Activated T-helper 2 cell treated with anti-CD3 and anti-CD28 coated beads, Interferon-gamma antibody, Interleukin-2, Interleukin-4, amounts not matched to agents 10 μg/mL and 5 μg/mL and 100 μg/mL, durations not matched to agents 14 hours and 24 hours and 36 hours (primary cell): ENCODE measurements at regions not wholly inside any gene's neighbourhood (a gene's known extent, or its start where the extent isn't known, plus 50 kb on each side); places are given as distances from the start of the nearest gene placed in this dataset.

ENCODE experiments used
- DNase-seq: peaks from one replicate; pipeline ENCODE4 v3.0.0; 2021; ENCODE audit warnings: low spot score
- H3K27ac Mint-ChIP-seq: one replicate; pipeline ENCODE4 v1.8.0; 2021; ENCODE audit warnings: mixed read lengths
- H3K27me3 Mint-ChIP-seq: one replicate; pipeline ENCODE4 v1.8.0; 2021; ENCODE audit warnings: low read depth, mixed read lengths
- H3K36me3 Mint-ChIP-seq: one replicate; pipeline ENCODE4 v1.8.0; 2021; ENCODE audit warnings: low read depth, mixed read lengths
- H3K4me1 Mint-ChIP-seq: one replicate; pipeline ENCODE4 v1.8.0; 2021; ENCODE audit warnings: low read depth, mixed read lengths
- H3K4me3 Mint-ChIP-seq: one replicate; pipeline ENCODE4 v1.8.0; 2021; ENCODE audit warnings: low read depth, mild to moderate bottlenecking, moderate library complexity, mixed read lengths
- H3K9me3 Mint-ChIP-seq: one replicate; pipeline ENCODE4 v1.8.0; 2021; ENCODE audit warnings: mixed read lengths
- intact Hi-C: fragments of 100-400 bp; cut with micrococcal nuclease; formaldehyde crosslinking; loops from one replicate; pipeline ENCODE4 v1.15.1; 2023

DNA sequence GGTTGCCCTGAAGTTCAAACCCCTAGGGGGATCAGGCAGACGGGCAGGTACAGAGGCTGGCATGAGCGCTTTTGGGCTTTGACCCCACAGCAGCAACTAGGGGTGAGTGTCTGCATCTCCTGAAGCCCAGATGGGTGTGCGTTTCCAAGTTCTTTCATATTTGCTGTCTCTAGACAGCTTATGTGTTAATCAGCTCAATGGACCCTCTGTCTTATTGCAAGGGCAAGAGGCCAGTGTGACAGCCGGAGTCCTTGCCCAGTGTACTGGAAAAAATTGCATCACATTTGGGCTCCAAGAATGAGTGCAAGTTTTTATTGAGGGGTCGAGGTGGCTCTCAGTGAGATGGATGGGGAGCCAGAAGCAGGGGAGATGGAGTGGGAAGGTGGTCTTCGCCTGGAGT lies 1863.7 kb upstream of the RAG2 start:
- no peaks in the 10 kb centered on the region for H3K36me3 Mint-ChIP-seq
- H3K27me3 Mint-ChIP-seq = no peaks in the 10 kb centered on the region
- peaks cover 41% of the 10 kb centered on the region for H3K9me3 Mint-ChIP-seq
- no peak overlapping the region for H3K4me3 Mint-ChIP-seq
- DNase-seq = no peak
- no peak overlapping the region for H3K27ac Mint-ChIP-seq
- intact Hi-C loops = no loop called here
- no peaks in the 10 kb centered on the region for H3K4me1 Mint-ChIP-seq

DNA sequence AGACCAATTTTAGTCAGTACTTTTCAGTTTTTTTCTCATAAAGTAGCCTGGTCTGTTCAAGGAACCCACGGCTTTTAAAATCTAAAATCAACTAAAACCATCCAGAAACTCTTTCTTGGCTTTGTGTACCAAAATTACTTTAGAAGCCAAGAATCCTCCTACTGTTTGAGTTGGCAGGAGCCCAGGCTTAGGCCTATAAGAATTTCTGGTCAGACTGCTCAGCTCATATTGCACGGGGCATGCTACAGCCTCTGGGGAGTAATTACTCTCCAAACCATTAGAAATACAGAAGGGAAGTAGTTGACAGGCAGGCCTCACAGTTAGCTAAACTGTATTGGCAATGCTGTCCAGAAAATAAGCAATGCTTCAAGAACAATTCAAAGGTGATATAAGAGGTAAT lies 1862.9 kb upstream of the RAG2 start:
- no peaks in the 10 kb centered on the region for H3K36me3 Mint-ChIP-seq

DNA sequence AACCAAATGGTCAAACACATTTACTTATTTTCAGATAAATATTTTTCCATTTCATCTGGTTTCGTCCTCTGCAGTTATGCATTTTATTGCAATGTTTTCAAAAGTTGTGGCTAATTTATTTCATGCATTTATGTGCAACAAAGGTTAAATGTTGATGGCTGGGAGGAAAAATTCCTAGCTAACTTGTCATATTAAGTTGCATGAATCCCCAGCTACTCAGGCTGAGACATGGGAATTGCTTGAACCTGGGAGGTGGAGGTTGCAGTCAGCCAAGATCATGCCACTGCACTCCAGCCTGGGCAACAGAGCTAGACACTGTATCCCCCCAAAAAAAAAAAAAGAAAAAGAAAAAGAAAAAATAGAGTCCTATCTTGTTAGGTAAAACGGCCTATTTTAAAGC lies 1862.4 kb upstream of the RAG2 start:
- H3K36me3 Mint-ChIP-seq = no peaks in the 10 kb centered on the region
- H3K9me3 Mint-ChIP-seq = peaks cover 39% of the 10 kb centered on the region
- H3K27me3 Mint-ChIP-seq = no peaks in the 10 kb centered on the region
- intact Hi-C loops = no loop called here
- no peak overlapping the region for H3K27ac Mint-ChIP-seq
- no peak overlapping the region for H3K4me3 Mint-ChIP-seq
- DNase-seq = no peak
- H3K4me1 Mint-ChIP-seq = no peaks in the 10 kb centered on the region

More for the DNA sequence above, 1862.9 kb upstream of the RAG2 start:
- Mint-ChIP-seq H3K27me3 (no peaks in the 10 kb centered on the region), H3K27ac (no peak overlapping the region), H3K4me3 (no peak overlapping the region), H3K9me3 (peaks cover 41% of the 10 kb centered on the region), H3K4me1 (no peaks in the 10 kb centered on the region)
- DNase-seq = no peak
- intact Hi-C loops = no loop called here

DNA sequence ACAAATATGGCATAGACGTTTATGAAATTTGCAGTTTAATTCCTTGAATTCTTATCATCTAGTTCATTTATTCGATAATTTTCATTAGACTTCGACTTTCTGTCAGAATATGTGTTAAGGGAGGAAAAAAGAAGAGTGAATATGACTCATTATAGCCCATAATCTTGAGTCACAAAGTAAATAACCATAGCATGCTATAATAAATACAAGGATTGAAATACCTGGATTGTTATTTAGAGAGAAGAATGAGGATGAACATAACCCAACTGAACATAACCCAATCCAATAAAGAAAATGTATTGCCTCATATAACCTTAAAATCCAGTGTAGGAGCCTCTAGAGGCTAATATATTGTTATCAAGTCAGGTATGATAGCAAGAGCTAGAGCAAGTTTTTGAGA lies 1858.3 kb upstream of the RAG2 start:
- H3K27me3 Mint-ChIP-seq = no peaks in the 10 kb centered on the region
- no peak for DNase-seq
- H3K9me3 Mint-ChIP-seq = peaks cover 38% of the 10 kb centered on the region
- no peaks in the 10 kb centered on the region for H3K36me3 Mint-ChIP-seq
- intact Hi-C loops = no loop called here
- no peak overlapping the region for H3K4me3 Mint-ChIP-seq
- no peaks in the 10 kb centered on the region for H3K4me1 Mint-ChIP-seq
- no peak overlapping the region for H3K27ac Mint-ChIP-seq

DNA sequence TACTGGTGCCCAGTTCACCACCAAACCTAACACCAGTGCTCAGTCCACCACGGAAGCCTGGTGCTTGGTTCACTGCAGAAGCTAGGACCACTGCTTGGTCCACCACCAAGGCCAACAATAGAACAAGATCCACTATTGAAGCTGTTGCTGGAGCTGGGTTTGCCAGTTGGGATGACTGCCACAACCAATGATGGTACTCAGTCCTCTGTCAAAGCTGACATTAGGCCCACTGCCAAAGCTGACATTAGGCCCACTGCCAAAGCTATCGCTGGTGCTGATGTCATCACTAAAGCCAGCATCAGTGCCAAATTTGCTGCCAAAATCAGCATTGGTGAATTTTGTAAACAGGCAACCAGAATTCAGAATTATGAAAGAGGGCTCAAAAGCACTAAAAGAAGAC lies 1850.2 kb upstream of the RAG2 start:
- Mint-ChIP-seq H3K36me3 (no peaks in the 10 kb centered on the region), H3K4me3 (no peak overlapping the region), H3K4me1 (no peaks in the 10 kb centered on the region), H3K9me3 (peaks cover 27% of the 10 kb centered on the region), H3K27ac (no peak overlapping the region), H3K27me3 (no peaks in the 10 kb centered on the region)
- DNase-seq = no peak
- intact Hi-C loops = no loop called here

DNA sequence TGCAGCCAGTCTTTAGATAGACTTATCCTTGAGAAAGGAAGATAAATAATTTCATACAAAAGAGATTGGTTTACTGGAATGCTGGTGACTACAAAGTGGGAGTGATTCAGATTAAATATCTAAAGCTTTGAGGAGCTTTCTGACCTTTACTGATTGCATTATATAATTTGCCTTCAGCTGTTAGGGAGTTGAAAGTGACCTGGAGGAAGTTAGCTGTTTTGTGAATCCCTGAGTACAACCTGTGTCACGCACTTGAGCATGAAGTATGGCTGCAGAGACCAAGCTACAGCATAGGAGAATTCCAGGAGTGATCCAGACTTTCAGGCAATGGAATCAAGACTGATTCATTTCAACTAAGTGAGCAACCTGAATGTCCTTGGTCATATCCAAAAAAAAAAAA lies 1848.3 kb upstream of the RAG2 start:
- intact Hi-C loops = no loop called here
- Mint-ChIP-seq H3K27me3 (no peaks in the 10 kb centered on the region), H3K9me3 (peaks cover 35% of the 10 kb centered on the region), H3K27ac (no peak overlapping the region), H3K4me1 (no peaks in the 10 kb centered on the region), H3K36me3 (no peaks in the 10 kb centered on the region), H3K4me3 (no peak overlapping the region)
- no peak for DNase-seq

DNA sequence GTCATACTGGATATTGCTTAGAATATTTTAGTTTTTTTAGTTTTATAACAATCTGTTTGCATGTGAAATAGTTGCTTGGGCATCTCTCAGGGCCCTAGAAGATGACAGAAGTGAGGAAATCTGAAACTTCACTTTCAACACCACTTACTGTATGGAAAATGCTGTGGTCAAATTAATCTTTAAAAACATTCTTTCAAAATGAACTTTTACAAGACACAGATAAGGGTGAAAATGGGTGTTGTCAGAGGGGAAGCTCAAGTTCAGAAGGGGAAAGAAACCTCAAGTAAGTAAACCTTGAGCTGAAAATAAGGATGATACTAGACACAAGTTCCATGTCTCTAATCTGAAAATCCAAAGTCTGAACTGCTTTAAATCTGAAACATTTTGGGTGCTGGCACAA lies 1840.1 kb upstream of the RAG2 start:
- H3K27ac Mint-ChIP-seq = no peak overlapping the region
- H3K9me3 Mint-ChIP-seq = peaks cover 48% of the 10 kb centered on the region
- H3K36me3 Mint-ChIP-seq = no peaks in the 10 kb centered on the region
- no peaks in the 10 kb centered on the region for H3K4me1 Mint-ChIP-seq
- no peaks in the 10 kb centered on the region for H3K27me3 Mint-ChIP-seq
- H3K4me3 Mint-ChIP-seq = no peak overlapping the region
- DNase-seq = no peak
- intact Hi-C loops = no loop called here

DNA sequence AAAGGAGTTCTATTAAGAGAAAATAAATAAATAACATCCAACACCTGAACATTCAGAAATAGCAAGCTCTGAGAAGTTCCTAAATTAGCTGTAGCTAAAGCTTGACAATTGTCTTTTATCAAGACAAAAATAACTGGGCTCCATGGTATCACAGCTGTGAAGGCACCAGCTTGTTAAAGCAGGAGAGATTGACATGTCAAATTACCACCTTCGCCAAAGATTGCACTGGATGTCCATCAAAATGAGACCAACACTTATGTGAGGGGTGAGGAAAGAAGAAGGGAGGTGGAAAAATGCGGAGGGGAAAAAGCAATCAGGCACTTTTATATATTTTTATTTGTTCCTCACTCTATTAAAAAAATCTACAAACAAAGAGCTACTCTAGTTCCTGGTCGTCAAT lies 1827.5 kb upstream of the RAG2 start:
- Mint-ChIP-seq H3K9me3 (peaks cover 45% of the 10 kb centered on the region), H3K4me1 (no peaks in the 10 kb centered on the region), H3K27ac (no peak overlapping the region), H3K4me3 (no peak overlapping the region), H3K36me3 (no peaks in the 10 kb centered on the region), H3K27me3 (no peaks in the 10 kb centered on the region)
- intact Hi-C loops = no loop called here
- DNase-seq = no peak

DNA sequence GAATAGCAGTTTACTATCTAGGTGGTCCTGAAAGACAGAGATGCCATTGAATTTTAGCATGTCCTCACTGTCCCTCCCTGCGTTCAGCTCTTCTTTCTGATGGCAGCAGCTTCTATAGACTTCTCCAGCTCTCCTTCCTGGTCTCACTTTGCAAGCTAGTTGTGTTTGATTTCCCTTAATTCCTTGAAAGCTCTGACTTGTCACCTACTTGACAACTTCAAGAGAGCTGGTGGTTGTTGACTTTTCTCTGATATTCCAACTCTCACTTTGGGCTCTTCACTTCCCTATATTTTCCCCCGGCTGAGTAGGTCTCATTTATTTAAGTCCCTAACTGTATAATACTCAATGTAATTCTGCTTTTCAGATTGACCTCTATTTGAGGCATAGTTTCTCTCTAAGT lies 1825.0 kb upstream of the RAG2 start:
- Mint-ChIP-seq H3K27me3 (no peaks in the 10 kb centered on the region), H3K4me1 (no peaks in the 10 kb centered on the region), H3K36me3 (no peaks in the 10 kb centered on the region), H3K4me3 (no peak overlapping the region), H3K27ac (no peak overlapping the region), H3K9me3 (peaks cover 26% of the 10 kb centered on the region)
- no peak for DNase-seq
- intact Hi-C loops = no loop called here

DNA sequence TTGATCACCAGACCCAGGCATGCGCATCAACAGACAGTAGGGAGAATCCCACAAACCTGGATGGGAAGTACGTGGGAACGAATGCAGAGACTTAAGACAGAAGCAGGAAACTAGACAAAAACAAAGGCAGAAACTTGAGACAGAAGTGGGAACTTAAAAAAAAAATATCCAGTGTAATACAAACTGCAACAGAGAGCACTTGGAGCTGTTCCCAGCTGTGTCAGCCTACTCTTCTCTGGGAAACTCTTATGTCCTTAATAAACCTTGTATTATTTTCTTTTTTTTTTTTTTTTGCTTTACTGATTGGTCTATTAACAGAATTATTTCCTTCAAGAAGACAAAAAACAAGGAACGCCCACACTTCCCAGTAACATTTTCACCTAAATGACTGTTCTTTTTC lies 1818.1 kb upstream of the RAG2 start:
- H3K4me1 Mint-ChIP-seq = no peaks in the 10 kb centered on the region
- DNase-seq = no peak
- no peaks in the 10 kb centered on the region for H3K36me3 Mint-ChIP-seq
- H3K27me3 Mint-ChIP-seq = no peaks in the 10 kb centered on the region
- no peak overlapping the region for H3K27ac Mint-ChIP-seq
- intact Hi-C loops = no loop called here
- peaks cover 47% of the 10 kb centered on the region for H3K9me3 Mint-ChIP-seq
- H3K4me3 Mint-ChIP-seq = no peak overlapping the region

DNA sequence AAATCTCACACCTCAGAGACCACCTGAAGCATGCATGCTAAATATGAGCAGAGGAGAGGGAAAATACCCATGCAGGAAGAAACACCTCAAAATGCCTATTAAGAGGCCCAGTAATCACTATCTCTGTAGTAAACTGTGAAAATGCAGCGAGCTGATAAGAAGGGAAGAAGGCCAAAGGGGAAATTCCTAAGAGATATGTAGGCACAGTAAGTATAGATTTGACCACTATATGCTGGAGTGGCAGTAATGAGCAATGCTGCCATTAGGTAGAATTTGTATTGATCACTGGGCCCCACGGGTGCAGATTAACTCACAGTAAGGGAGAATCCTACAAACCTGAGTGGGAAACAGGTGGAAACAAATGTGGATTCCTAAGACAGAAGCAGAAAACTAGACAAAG lies 1813.1 kb upstream of the RAG2 start:
- Mint-ChIP-seq H3K36me3 (no peaks in the 10 kb centered on the region), H3K4me3 (no peak overlapping the region), H3K27me3 (no peaks in the 10 kb centered on the region), H3K4me1 (no peaks in the 10 kb centered on the region), H3K27ac (no peak overlapping the region), H3K9me3 (peaks cover 58% of the 10 kb centered on the region)
- no peak for DNase-seq
- intact Hi-C loops = no loop called here

DNA sequence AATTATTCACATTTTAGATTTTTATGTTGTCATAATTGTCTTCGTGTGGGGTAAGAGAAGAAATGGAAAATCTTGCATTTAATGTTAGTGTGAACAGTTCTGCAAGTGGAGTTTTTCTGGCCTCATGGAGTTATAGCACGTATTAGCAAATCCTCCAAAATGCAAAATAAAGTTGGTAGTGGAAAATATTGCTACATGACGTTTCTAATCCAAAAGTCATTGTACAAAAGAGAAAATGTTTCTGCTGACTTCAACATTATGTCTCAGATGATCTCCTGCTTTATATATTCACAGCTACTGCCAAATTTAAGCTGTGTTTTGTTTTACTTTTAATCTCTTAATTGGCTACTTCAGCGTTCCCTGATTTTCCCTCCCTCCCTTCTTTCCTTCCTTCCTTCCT lies 1804.0 kb upstream of the RAG2 start:
- Mint-ChIP-seq H3K27me3 (no peaks in the 10 kb centered on the region), H3K4me1 (no peaks in the 10 kb centered on the region), H3K36me3 (no peaks in the 10 kb centered on the region), H3K9me3 (peaks cover 43% of the 10 kb centered on the region), H3K4me3 (no peak overlapping the region), H3K27ac (no peak overlapping the region)
- intact Hi-C loops = no loop called here
- DNase-seq = no peak

DNA sequence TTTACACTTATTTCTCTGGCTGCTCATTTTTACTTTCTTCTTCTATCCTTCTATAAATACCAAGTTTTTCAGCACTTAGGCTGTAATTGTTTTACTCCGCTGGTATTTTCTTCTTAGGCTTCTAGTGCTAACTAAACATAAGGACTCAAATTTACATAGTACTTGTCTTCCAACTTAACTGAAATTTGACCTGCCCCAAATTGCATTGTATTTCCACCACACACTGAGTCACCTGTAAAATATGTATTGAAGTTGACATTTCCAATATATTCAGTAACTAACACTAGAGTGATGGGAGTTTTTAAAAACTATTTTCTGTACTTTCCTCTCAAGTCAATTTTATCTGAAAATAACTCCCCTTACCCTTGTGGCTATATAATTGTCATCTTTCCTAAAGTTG lies 1794.1 kb upstream of the RAG2 start:
- intact Hi-C loops = no loop called here
- H3K9me3 Mint-ChIP-seq = peaks cover 29% of the 10 kb centered on the region
- H3K4me3 Mint-ChIP-seq = no peak overlapping the region
- H3K27me3 Mint-ChIP-seq = no peaks in the 10 kb centered on the region
- no peaks in the 10 kb centered on the region for H3K36me3 Mint-ChIP-seq
- H3K4me1 Mint-ChIP-seq = no peaks in the 10 kb centered on the region
- H3K27ac Mint-ChIP-seq = no peak overlapping the region
- DNase-seq = no peak

DNA sequence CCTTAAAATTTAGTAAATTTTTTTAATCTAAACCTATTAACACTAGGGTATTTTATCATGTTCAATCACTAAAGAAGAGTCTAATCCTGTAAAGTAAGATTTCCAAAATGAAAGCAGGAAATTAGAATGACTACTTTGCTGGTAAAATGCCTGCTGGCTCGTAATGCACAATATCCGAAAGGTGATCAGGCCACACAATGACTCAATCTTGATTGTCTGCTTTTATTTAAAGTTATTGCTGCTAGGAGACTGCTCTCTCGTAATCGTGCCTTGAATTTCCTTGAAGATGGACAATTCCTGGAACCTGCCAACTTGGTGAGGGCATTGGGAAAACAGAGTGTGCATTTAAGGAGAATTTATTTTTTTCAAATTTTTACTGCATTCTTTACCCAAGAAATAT lies 1786.5 kb upstream of the RAG2 start:
- Mint-ChIP-seq H3K9me3 (peaks cover 15% of the 10 kb centered on the region), H3K4me1 (no peaks in the 10 kb centered on the region)
- no peak for DNase-seq

More for the DNA sequence above, 1786.5 kb upstream of the RAG2 start:
- intact Hi-C loops = no loop called here
- H3K27ac Mint-ChIP-seq = no peak overlapping the region
- no peaks in the 10 kb centered on the region for H3K36me3 Mint-ChIP-seq
- no peaks in the 10 kb centered on the region for H3K27me3 Mint-ChIP-seq
- H3K4me3 Mint-ChIP-seq = no peak overlapping the region
